ENCODE measurements at regions not wholly inside any gene's neighbourhood (a gene's known extent, or its start where the extent isn't known, plus 50 kb on each side); places are given as distances from the start of the nearest gene placed in this dataset.

DNA sequence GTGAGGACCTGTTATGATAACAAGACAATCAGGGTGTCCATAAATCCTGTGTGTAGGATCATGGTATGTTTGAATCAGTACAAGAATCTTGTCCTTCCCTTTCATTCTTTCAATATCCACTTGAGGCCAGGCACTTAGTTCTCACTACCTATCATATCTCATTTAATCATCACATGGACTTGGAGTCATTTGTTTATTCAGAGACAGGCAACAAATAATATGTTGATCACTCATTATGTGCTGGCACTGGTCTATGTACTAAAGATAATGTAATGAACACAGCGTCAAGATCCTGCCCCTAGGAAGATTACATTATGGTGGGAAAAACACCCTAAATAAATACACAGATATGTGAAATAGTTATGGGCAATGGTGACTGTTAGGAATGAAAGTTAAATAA, 342.6 kb downstream of the LPIN1 start:
- TF ChIP-seq, protein P1, sequence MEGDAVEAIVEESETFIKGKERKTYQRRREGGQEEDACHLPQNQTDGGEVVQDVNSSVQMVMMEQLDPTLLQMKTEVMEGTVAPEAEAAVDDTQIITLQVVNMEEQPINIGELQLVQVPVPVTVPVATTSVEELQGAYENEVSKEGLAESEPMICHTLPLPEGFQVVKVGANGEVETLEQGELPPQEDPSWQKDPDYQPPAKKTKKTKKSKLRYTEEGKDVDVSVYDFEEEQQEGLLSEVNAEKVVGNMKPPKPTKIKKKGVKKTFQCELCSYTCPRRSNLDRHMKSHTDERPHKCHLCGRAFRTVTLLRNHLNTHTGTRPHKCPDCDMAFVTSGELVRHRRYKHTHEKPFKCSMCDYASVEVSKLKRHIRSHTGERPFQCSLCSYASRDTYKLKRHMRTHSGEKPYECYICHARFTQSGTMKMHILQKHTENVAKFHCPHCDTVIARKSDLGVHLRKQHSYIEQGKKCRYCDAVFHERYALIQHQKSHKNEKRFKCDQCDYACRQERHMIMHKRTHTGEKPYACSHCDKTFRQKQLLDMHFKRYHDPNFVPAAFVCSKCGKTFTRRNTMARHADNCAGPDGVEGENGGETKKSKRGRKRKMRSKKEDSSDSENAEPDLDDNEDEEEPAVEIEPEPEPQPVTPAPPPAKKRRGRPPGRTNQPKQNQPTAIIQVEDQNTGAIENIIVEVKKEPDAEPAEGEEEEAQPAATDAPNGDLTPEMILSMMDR (IDR thresholded peaks at IDR 0.05; ENCODE audit: extremely low read depth in 1 of 2, insufficient read depth in 1 of 2, low read depth in 1 of 2, low read length in 2 of 2) = no peak
- TF ChIP-seq POLR2A (IDR thresholded peaks at IDR 0.05; ENCODE audit: low read depth, low read length) (no peak), POLR2AphosphoS5 (IDR thresholded peaks at IDR 0.05; ENCODE audit: insufficient read depth, low read depth, low read length) (no peak), EZH2 (IDR thresholded peaks at IDR 0.05; ENCODE audit: borderline replicate concordance, low read depth, low read length, severe bottlenecking) (no peak), JUN (IDR thresholded peaks at IDR 0.05; ENCODE audit: borderline replicate concordance, insufficient read depth, insufficient read length, low read depth) (no peak)
- TF ChIP-seq, protein P2, sequence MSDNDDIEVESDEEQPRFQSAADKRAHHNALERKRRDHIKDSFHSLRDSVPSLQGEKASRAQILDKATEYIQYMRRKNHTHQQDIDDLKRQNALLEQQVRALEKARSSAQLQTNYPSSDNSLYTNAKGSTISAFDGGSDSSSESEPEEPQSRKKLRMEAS (IDR thresholded peaks at IDR 0.05; ENCODE audit: insufficient read depth, insufficient read length) = no peak

All from endothelial cell of umbilical vein (primary cell).